ENCODE measurements at regions not wholly inside any gene's neighbourhood (a gene's known extent, or its start where the extent isn't known, plus 50 kb on each side); places are given as distances from the start of the nearest gene placed in this dataset.

DNA sequence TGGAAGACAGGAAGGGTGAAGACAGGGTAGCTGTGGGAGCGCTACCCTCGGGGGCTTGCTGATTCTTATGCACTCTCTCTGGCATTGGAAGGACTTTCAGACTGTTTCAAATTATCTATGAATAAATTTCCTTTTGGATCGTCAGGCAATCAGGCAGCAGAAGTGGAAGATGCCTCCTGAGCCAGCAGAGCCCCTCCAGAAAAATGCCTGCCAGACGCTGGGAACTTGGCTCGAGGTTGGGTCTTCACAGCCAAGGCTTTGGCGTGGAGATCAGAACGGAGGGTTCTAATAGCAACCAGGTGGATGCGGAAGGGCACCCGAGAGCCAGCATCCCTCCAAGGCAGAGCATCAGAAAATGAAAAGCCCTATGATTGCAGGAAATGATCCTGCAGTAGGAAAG is 119.2 kb upstream of the RFLNA start:
- no peak overlapping the region for H3K4me2 ChIP-seq (ENCODE audit: insufficient read depth, insufficient read length, low read length)
- H2BK20ac ChIP-seq (ENCODE audit: low read depth, low read length, poor library complexity, severe bottlenecking) = no peak overlapping the region
- no peak overlapping the region for H3K4ac ChIP-seq (ENCODE audit: low read depth, low read length)
- no peak overlapping the region for H3K18ac ChIP-seq (ENCODE audit: insufficient read length, low read depth, low read length)
- no peak overlapping the region for H3T11ph ChIP-seq (ENCODE audit: low read length)
- no peak overlapping the region for H4K8ac ChIP-seq (replicated peaks; ENCODE audit: insufficient read length, low read depth, low read length)
- TF ChIP-seq, protein P1, sequence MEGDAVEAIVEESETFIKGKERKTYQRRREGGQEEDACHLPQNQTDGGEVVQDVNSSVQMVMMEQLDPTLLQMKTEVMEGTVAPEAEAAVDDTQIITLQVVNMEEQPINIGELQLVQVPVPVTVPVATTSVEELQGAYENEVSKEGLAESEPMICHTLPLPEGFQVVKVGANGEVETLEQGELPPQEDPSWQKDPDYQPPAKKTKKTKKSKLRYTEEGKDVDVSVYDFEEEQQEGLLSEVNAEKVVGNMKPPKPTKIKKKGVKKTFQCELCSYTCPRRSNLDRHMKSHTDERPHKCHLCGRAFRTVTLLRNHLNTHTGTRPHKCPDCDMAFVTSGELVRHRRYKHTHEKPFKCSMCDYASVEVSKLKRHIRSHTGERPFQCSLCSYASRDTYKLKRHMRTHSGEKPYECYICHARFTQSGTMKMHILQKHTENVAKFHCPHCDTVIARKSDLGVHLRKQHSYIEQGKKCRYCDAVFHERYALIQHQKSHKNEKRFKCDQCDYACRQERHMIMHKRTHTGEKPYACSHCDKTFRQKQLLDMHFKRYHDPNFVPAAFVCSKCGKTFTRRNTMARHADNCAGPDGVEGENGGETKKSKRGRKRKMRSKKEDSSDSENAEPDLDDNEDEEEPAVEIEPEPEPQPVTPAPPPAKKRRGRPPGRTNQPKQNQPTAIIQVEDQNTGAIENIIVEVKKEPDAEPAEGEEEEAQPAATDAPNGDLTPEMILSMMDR (conservative IDR thresholded peaks at IDR 0.05) = no peak
- H3K27ac ChIP-seq (ENCODE audit: insufficient read length, low read depth, low read length) = no peak overlapping the region
- H2BK120ac ChIP-seq (ENCODE audit: low read depth, low read length, poor library complexity, severe bottlenecking) = no peak overlapping the region
- H3K4me1 ChIP-seq (ENCODE audit: insufficient read depth, low read length) = peaks cover 3% of the 10 kb centered on the region; the same call in 1 of the 2 replicates
- H3K27ac Mint-ChIP-seq = no peak overlapping the region; a peak in 1 of 7 replicates
- no peak overlapping the region for H4K5ac ChIP-seq (ENCODE audit: insufficient read length, low read depth, low read length)
- no peaks in the 10 kb centered on the region for H3K79me1 ChIP-seq (ENCODE audit: insufficient read depth, low read depth, low read length, poor library complexity, severe bottlenecking)
- peaks cover 9% of the 10 kb centered on the region for H3K27me3 Mint-ChIP-seq (ENCODE audit: low read depth)
- H3K4me3 Mint-ChIP-seq = no peak overlapping the region
- H2BK12ac ChIP-seq (ENCODE audit: insufficient read length, low read depth, low read length) = no peak overlapping the region
- no peak overlapping the region for H2BK15ac ChIP-seq (ENCODE audit: low read depth, low read length)
- no peaks in the 10 kb centered on the region for H3K27me3 ChIP-seq (ENCODE audit: insufficient read depth, low read length)
- H3K9ac ChIP-seq (ENCODE audit: extremely low read depth, insufficient read length, low read length) = no peak overlapping the region
- H3K36me3 Mint-ChIP-seq (ENCODE audit: insufficient read depth in 1 of 3, low read depth in 3 of 3) = peaks cover 0 to 1% (median 0%) of the 10 kb centered on the region in 3 experiments; a peak in 1 of 7 replicates
- no peak for DNase-seq
- H3K9me3 Mint-ChIP-seq = peaks cover 0 to 3% of the 10 kb centered on the region in 2 experiments; a peak in 3 of 5 replicates
- no peak overlapping the region for H3K56ac ChIP-seq (ENCODE audit: insufficient read length, low read depth, low read length)
- H3K23me2 ChIP-seq (ENCODE audit: insufficient read length, low read depth, low read length, poor library complexity, severe bottlenecking) = no peaks in the 10 kb centered on the region
- peaks cover 24 to 28% of the 10 kb centered on the region in 2 experiments for H3K4me1 Mint-ChIP-seq
- H3K14ac ChIP-seq (ENCODE audit: insufficient read depth, low read length) = no peak overlapping the region
- H2AFZ ChIP-seq (ENCODE audit: low read length) = no peak overlapping the region
- H4K91ac ChIP-seq (ENCODE audit: insufficient read length, low read depth, low read length) = no peak overlapping the region
- no peaks in the 10 kb centered on the region for H3K9me3 ChIP-seq (ENCODE audit: control insufficient read depth, low read depth, low read length)
- H3K23ac ChIP-seq (ENCODE audit: insufficient read length, low read depth, low read length) = no peak overlapping the region
- WGBS (ENCODE audit: extremely low coverage, insufficient read length, low lambda C conversion rate) = no CpG with 5 or more reads among the region's 9 CpGs
- H2BK5ac ChIP-seq (ENCODE audit: insufficient read length, low read length) = no peak overlapping the region
- H2AK5ac ChIP-seq (ENCODE audit: insufficient read length, low read length) = no peak overlapping the region
- H3K79me2 ChIP-seq (ENCODE audit: insufficient read depth, low read length) = no peaks in the 10 kb centered on the region
- no peaks in the 10 kb centered on the region for H4K20me1 ChIP-seq (ENCODE audit: control insufficient read depth, insufficient read depth, insufficient read length)

Data from H9 (cell line).